Bone marrow (tissue), 2 donors: ENCODE measurements at regions not wholly inside any gene's neighbourhood (a gene's known extent, or its start where the extent isn't known, plus 50 kb on each side); places are given as distances from the start of the nearest gene placed in this dataset.

Source experiments
- DNase-seq, 2 donors: peaks; one replicate each; lab custom pipeline; 2025; lab: John Stamatoyannopoulos, UW

DNA sequence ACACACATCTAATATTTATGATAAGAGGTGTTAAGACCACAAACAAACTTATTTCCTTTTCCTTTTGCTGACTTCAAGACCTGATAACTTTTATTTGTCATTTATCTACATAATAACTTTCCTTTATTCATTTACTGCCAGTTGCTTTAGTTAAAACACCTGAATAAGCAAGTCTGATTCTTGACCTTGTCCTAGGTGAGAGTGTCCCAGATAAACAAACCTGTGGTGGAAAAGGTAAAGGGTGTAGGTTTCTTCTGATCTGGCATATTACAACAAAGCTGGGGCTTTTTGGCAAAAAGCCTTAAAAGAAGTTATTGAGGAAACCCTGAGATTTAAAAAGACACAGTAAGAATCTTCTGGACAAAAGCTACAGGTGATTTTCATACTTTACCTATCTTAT lies 191.5 kb downstream of the ZBBX start:
- DNase-seq = no peak

- no peak for DNase-seq
Observed at GRCh38 chr3:167187221-167187620, 192.9 kb downstream of the ZBBX start.

GRCh38 chr3:167184511-167184910 lies 195.6 kb downstream of the ZBBX start:
- no peak for DNase-seq

GRCh38 chr3:167172377-167172776 lies 207.7 kb downstream of the ZBBX start:
- no peak for DNase-seq

GRCh38 chr3:167167491-167167890 lies 212.6 kb downstream of the ZBBX start:
- no peak for DNase-seq

- DNase-seq = no peak
Observed at GRCh38 chr3:167166594-167167253, 213.4 kb downstream of the ZBBX start.

- no peak for DNase-seq
Observed at GRCh38 chr3:167166012-167166411, 214.1 kb downstream of the ZBBX start.

GRCh38 chr3:167163580-167163979 lies 216.5 kb downstream of the ZBBX start:
- DNase-seq = no peak

GRCh38 chr3:167162083-167162482 lies 218.0 kb downstream of the ZBBX start:
- DNase-seq = no peak

DNA sequence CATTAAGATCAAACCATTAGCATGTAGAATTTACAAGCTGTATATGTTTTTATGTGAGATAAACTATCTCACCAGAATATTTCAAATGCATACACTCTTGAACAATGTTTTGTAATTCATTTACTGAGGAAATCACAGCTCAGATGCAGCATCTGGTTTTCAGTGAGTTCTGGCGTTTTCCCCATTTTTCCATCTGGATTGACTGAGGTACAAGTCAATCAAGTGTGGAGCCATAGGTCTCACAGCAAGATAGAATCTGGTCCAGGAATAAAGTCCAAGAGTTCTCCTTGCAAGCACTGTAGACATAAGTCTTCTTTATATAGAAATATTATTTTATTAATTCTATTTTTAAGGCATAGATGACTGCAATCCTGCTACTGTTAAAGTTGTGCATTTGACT lies 219.3 kb downstream of the ZBBX start:
- no peak for DNase-seq

- no peak for DNase-seq
Observed at GRCh38 chr3:167151636-167152035, 228.5 kb downstream of the ZBBX start.

DNA sequence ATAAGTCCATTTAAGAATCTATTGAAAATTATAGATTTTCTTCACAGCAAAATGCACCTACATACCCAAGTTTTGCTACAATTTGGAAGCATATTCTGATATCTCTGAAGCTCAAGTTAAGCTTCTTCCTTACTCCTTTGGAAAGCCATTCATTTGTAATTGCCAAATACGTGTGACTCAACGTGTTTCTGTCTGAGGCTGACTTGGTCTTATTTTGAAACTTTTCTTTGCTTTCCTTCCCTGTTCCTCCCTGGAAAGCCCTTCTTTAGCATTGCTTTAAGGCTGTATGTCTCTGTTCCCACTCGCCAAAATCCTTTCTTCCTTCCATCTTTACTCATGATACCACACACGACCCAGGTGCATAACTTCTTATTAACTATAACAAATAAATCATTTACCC lies 232.0 kb downstream of the ZBBX start:
- no peak for DNase-seq

- DNase-seq = no peak
Observed at GRCh38 chr3:167146911-167147310, 233.2 kb downstream of the ZBBX start.

DNA sequence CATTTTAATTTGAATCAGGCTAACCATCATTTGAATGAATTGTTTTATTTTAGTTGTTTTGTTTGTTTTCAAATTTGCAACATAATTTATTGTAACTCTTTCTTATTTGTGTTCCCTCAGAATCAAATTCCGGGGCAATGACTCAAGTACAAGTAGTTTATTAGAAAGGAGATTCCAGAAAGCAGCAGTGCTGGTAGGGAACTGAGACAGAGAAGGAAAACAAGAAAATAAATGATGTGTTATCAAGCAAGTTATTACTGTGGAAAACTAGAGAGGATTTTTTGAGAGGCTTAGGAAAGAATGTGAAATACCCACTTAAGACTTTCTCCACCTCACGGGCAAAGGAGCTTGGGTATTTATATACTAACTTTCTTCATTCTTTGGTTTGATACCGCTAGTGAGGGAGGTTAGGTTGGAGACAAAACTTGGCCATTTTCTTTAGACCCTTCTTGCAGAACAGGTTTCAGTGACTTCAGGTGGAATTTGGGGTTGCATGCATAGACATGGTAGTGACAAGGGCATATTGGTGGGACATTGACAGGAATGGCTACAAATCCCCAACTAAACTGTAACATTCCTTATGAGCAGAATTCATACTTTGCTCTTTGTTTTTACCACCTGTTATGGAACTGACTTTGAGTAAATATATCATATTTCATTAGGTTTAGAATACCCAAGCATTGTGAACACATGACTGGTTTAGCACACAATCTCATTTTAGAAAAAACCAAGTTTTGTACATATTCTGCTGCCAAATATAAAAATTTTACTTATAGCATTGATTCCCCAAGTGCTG lies 254.3 kb downstream of the ZBBX start:
- DNase-seq = no peak

- DNase-seq = no peak
Observed at GRCh38 chr3:167120828-167121227, 259.3 kb downstream of the ZBBX start.

DNA sequence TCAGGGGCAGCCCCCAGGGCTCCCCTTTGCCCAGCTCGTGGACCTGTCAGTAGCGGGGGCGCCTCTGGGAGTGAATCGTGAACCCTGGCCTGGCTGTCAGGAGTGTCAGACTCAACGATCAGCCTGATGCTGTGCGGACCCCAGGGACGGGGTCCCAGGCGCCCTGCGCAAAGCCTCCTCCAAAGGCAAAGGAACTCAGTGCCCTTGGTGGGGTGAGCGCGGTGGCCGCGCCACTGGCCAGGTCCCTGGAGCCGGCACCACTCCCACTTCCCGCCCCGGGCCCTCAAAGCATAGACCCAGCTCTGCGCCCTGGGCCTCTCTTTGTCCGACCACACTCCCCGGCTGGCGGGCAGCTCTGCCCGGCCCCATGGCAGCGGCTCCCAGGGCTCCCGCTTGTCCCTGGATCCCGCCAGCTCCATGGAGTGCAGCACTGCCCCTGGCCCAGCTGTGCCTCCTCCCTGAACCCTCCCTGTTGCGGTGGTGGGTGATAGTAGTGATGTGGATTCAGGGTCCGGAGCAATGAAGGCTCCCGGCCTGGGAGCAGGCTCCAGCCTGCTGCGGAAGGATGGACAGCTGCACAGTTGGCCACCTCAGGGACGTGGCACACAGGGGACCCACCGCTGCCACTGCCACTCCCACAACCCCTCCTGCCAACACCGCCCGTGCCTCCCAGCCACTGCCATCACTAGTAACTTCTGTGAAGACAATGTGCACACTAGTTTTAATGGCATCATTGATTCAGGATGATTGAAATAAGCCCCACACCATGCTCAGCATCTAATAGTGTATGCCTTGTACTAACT lies 263.8 kb downstream of the ZBBX start:
- DNase-seq = no peak

- no peak for DNase-seq
Observed at GRCh38 chr3:167115331-167115934, 264.7 kb downstream of the ZBBX start.

GRCh38 chr3:167114619-167115018 lies 265.5 kb downstream of the ZBBX start:
- no peak for DNase-seq

DNA sequence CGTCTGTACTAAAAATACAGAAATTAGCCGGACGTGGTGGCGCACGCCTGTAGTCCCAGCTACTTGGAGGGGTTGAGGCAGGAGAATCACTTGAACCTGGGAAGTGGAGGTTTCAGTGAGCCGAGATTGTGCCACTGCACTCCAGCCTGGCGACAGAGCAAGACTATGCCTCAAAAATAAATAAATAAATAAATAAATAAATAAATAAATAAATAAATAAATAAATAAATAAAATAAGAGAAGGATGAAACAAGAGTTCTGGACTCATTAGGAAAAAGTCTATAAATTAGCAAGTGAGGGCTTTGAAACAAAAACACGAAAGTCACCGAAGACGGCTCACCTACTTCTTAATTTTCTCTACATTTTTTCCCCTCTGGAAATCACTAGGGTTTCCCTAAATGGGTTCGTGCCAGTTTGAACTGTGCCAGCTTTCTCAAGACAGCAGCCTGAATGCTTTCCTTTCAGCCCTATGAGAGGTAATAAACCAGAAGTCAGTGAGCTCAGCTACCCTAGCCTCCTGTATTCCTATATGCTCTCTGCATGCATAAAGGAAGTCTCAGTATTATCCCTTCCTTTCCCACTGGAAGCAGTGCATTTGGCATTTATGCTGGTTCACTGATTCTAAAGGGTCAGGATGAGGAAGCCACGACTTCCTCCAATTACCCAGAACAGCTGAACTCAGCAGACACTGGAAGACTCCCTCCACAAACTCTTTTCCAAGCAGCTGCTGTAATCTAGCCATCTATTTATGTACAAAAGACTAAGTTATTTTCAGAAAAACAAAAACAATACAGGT lies 266.9 kb downstream of the ZBBX start:
- no peak for DNase-seq

GRCh38 chr3:167110901-167111300 lies 269.2 kb downstream of the ZBBX start:
- DNase-seq = no peak

DNA sequence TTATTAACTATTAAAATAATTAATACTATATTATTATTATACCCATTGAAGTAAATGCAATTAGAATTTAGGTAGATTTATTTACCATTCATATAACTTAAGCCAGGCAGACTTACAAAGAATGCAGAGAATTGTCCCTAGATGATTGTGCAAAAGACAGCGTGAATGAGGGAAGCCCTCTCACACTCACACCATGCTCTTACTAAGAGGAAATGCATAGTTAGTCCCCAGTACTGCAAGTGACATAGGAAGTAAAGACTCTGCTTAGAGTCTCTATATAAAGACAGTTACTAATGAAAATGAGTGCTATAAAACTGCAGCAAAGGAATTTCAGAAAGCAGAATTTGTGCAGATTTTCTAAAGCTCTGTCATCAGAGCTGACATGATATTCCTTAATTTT lies 270.4 kb downstream of the ZBBX start:
- no peak for DNase-seq

DNA sequence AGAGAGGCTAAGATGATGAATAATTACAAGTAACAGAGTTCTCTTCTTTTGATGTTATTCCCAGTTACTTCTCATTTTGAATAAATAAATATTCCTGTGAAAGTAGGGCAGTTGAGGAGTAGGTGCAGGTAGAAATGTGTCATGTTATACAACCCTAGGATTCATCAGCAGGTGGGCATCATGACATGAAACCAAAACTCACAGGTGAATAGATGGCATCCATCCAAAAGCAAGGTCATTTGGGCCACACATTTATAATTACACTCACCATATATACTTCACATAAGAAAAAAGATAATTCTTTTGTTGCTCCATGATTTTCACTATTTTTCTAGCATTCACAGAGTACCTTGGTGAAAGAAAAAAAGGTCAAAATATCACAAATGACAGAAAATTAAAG lies 273.6 kb downstream of the ZBBX start:
- no peak for DNase-seq
